ENCODE measurements at regions not wholly inside any gene's neighbourhood (a gene's known extent, or its start where the extent isn't known, plus 50 kb on each side); places are given as distances from the start of the nearest gene placed in this dataset.

GRCh38 chr1:4273243-4273642 is 373.2 kb upstream of the C1orf174 start:
- TF ChIP-seq CTCF (IDR thresholded peaks at IDR 0.05) (no peak), POLR2AphosphoS5 (IDR thresholded peaks at IDR 0.05) (no peak), EP300 (IDR thresholded peaks at IDR 0.05) (no peak)
